GM19372 (cell line): ENCODE measurements at regions not wholly inside any gene's neighbourhood (a gene's known extent, or its start where the extent isn't known, plus 50 kb on each side); places are given as distances from the start of the nearest gene placed in this dataset.

ENCODE experiments used
- ATAC-seq: cut with Tn5 transposase; IDR thresholded peaks from one replicate; pipeline ENCODE4 v1.9.1; 2021; ENCODE audit warnings: mild to moderate bottlenecking, low read depth, moderate library complexity; ENCODE audit not compliant: unreplicated experiment

DNA sequence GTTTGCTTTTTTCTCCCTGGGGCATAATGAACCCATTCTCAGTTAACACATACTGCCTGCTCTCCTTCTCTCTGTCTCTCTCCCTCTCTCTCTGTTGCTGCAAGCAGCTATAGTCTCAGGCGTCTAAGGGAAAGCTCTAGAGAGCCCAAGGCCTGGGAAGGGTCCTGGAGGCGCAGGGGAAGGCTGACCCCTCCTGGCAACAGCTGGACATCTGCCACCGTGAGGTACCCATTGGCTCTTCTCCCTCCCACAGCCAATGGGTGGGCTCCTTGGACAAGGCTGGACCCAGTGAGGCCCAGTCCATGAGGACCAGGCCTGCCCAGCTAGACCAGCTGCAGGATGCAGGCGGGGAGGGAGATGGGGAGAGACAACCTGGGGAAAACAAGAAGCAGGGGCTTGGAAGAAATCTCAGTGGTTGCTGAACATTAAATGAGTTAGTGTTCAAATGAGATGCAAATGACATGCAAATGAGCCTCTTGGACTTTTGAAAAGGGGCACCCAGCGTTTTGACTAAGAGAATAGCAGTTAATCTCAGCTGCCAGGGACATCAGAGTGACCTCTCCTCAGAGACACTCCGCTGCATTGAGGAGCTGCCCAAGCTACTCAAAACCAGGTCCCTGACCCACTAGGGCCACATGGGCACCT is 349.7 kb downstream of the BUD13 start:
- no peak for ATAC-seq

GRCh38 chr11:116422556-116422955 is 350.2 kb downstream of the BUD13 start:
- ATAC-seq = no peak

DNA sequence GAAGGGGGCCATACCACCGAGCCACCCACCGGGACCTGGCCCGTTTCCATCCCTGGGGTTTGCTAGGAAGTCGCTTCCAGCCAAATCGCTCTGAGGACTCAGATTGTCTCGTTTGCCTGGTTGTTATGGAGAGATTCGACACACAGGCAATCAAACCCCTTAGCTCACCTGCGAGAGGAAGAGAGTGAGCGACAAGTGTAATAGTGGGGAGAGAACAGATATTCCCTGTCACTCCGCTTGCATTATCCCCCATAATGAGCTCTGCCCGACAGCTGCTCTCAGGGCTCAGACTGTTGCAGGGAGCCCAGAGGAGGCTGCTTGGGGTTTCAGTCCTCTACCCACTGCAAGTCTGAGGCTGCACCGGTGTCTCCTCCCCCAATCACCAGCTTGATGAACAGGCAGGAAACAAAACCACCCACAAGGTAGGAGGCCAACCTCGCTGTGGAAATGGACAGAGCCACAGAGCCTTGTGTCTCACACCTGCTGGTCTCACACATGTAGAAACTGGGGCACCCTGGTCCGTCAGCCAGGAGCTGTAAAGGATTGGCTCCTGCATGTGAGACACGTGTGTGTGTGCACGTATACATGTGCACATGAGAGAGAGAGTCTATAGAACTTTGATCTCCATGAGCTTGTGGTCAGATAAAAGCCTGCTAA is 351.1 kb downstream of the BUD13 start:
- no peak for ATAC-seq

- no peak for ATAC-seq
Observed at GRCh38 chr11:116420770-116421528, 351.8 kb downstream of the BUD13 start.

GRCh38 chr11:116420030-116420429 is 352.8 kb downstream of the BUD13 start:
- ATAC-seq = no peak

GRCh38 chr11:116418388-116419041 is 354.3 kb downstream of the BUD13 start:
- ATAC-seq = no peak

DNA sequence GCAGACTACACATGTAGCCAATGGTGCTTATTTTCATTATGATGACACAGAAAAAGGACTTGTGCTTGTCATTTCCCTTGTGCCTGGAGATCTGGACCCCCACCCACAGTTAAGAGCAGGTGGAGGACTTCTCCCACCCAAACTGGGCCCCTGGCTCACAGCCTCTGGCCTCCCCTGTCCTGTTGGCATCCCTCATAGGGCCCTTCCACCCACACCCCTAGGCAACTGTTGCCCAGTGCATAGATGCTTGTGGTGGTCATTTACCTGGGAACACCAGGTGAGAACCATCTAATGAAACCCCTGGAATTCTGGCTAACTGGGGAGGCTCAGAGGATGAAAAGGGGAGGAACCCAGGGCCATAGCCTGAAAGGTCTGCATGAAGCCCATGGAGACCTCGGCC is 355.9 kb downstream of the BUD13 start:
- ATAC-seq = no peak

DNA sequence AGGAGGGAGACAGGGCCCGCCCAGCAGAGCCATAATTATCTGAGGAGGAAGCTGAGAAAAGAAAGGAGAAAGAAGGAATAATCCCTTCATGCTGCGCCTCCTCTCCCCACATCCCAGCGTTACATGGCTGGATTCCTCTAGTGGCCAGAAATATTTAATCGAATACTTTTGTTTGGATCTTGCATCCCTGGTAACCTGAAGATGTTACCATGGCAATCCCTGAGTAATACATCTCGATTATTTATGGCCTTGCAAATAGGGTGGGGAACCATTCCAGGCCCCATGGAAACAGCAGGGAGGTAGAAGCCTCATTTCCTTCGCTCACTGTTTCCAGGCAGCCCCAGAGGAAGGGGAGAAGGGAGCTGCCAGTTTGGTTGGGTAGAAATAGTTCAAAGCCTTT is 357.7 kb downstream of the BUD13 start:
- no peak for ATAC-seq

DNA sequence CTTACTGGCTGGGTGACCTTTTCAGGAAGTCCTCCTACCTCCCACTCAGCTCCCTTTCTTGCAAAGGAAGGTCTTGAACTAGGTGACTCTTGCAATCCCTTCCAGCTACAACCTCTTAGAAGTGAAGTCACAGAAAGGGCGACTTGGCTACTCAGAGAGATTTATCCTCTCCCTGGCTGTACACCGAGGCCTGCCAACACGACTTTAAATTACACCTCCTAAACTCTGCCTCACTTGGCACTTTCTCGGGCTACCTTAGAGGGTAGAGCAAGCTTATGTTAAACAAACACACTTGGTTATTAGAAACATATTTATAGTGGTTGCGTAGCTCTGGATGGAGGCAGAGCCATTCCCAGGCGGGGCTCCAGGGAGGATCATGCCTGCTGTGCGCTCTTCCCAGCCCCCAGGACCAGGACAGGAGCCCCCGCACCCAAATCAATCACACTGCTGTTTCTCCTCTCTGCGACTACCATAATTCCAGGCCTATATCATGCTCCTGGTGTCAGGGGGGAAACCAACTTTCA is 358.4 kb downstream of the BUD13 start:
- ATAC-seq = no peak

GRCh38 chr11:116413301-116414242 is 359.2 kb downstream of the BUD13 start:
- ATAC-seq = no peak

- no peak for ATAC-seq
Observed at GRCh38 chr11:116412118-116412889, 360.5 kb downstream of the BUD13 start.

DNA sequence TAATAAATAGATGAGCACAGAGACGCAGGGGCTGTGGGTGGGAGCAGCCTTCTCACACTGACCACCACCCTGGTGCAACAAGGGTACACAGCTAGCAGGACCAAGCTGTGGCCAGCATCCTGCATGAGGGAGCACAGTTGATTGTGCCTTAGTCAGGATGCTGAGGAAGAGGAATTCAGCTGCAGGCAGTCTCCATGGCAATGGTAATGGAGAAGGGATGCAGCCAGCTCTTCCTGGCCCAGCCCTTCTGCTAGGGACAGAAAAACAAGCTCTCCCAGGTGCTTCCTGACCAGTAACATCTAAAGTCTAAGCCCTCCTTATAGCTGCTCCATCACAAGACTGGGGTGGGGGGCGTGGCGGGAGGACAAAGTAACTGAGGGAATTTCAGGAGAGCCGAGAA is 363.5 kb downstream of the BUD13 start:
- no peak for ATAC-seq

GRCh38 chr11:116406042-116406441 is 366.7 kb downstream of the BUD13 start:
- ATAC-seq = no peak

DNA sequence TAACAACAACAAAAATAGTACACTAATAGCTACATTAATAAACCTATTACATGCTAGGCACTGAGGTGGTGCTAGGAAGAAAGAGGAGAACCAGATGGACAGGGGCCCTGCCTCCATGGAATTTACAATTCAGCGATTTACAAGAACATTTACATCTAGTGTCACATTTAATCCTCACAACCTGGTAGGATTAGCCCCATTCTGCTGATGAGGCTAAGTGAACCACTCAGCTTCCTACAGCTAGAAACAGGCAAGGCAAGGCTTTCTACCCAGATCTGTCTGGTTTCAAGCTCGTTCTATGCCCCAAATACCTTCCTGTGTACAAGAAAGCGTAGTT is 368.4 kb downstream of the BUD13 start:
- no peak for ATAC-seq

DNA sequence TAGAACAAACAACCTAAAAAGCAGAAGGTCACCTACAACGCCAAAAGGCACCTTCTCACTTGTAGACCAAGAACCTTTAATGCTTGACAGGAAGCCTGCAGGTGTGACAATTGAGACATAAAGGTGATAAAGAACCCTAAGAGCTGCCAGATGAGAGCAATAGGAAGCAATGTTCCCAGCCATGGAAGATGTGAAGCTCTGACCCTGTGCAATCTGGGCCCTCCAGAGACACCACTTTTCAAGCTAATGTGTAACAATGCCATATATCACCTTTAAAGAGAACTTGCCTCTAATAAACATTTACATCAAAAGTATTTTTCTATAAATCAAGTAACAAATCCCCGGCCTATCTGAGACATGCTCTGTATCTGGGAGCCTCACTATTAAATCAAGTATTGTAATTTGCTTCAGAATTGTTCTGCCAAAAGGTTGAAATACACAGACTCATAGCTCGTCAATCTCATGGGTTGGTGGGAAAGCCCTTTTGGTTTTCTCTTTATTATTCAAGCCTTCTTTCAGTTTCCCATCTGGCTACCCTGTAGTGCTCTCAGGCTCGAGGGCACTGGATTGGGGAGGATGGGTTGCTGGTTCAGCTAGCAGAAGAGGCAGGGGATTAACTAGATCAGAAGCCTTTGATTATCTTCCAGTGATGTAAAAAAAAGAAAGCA is 368.9 kb downstream of the BUD13 start:
- no peak for ATAC-seq

- ATAC-seq = no peak
Observed at GRCh38 chr11:116400081-116400480, 372.7 kb downstream of the BUD13 start.

GRCh38 chr11:116397602-116398084 is 375.1 kb downstream of the BUD13 start:
- no peak for ATAC-seq

GRCh38 chr11:116396331-116396730 is 376.5 kb downstream of the BUD13 start:
- ATAC-seq = no peak

DNA sequence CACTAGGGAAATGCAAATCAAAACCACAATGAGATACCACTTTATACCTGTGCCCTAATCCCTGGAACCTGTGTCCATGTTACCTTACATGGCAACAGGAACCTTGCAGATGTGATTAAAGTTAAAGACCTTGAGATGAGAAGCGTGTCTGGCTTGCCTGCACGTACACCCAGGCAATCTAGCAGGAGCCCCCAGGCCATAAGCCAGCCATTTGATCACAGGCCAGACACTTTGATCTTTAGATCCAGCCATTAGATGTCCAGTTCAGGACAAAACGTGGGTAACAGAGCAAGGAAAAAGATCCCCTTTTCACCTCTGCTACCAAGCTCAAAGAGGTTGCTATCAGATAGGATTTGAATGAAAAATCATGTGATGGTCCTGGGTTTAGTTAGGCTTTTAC is 378.8 kb downstream of the BUD13 start:
- no peak for ATAC-seq
